ENCODE measurements at regions not wholly inside any gene's neighbourhood (a gene's known extent, or its start where the extent isn't known, plus 50 kb on each side); places are given as distances from the start of the nearest gene placed in this dataset.

DNA sequence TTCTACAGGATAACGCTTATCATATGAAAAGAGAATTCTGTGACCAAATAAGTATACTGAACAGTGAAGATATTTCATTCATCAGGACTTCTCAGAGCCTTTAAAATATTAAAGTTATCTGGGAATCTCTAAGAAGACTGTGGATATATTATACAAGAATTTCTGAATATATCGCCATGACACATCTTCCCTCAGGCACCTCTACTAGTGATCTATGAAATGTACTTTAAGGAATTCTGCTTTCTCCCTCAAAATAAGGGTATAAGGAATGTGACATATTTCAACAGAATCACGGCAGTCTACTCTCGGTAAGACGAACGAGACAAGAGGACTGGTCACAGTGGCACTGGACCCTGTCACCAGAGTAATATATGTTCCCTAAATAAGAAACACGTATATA is 504.2 kb upstream of the PHF14 start:
- no peaks in the 10 kb centered on the region for H3K9me2 ChIP-seq (ENCODE audit: insufficient read depth, low read length)
- no peak overlapping the region for H3K4me3 ChIP-seq (ENCODE audit: low read length)
- H3K4me2 ChIP-seq (ENCODE audit: low read length): no peak overlapping the region
- no peaks in the 10 kb centered on the region for H3F3A ChIP-seq (ENCODE audit: insufficient read depth, low read length, poor library complexity, severe bottlenecking)
- no peaks in the 10 kb centered on the region for H4K20me1 ChIP-seq (ENCODE audit: insufficient read depth)
- H3K27ac ChIP-seq (ENCODE audit: low read length): no peak overlapping the region
- no peaks in the 10 kb centered on the region for H3K27me3 ChIP-seq (ENCODE audit: insufficient read depth, low read depth, low read length)
- H3K36me3 ChIP-seq (ENCODE audit: insufficient read depth, low read length): no peaks in the 10 kb centered on the region
- no peak overlapping the region for H3K9ac ChIP-seq (ENCODE audit: low read length)
- no peaks in the 10 kb centered on the region for H3K79me2 ChIP-seq (replicated peaks; ENCODE audit: insufficient read depth, low read length)
- H2AFZ ChIP-seq (ENCODE audit: low read depth, low read length): no peak overlapping the region
- H3K9me3 ChIP-seq (ENCODE audit: low read length): no peaks in the 10 kb centered on the region
- TF ChIP-seq EZH2 (IDR thresholded peaks at IDR 0.05; ENCODE audit: borderline replicate concordance, insufficient read depth, low read length, poor library complexity, severe bottlenecking) (no peak), RAD21 (conservative IDR thresholded peaks at IDR 0.05) (no peak), MXI1 (conservative IDR thresholded peaks at IDR 0.05; ENCODE audit: poor library complexity, severe bottlenecking) (no peak), TAF1 (IDR thresholded peaks at IDR 0.05; ENCODE audit: low read depth) (no peak), POLR2AphosphoS5 (IDR thresholded peaks at IDR 0.05) (no peak), SMC3 (conservative IDR thresholded peaks at IDR 0.05; ENCODE audit: poor library complexity) (no peak), EP300 (conservative IDR thresholded peaks at IDR 0.05; ENCODE audit: poor library complexity, severe bottlenecking) (no peak)
- TF ChIP-seq, protein P1, sequence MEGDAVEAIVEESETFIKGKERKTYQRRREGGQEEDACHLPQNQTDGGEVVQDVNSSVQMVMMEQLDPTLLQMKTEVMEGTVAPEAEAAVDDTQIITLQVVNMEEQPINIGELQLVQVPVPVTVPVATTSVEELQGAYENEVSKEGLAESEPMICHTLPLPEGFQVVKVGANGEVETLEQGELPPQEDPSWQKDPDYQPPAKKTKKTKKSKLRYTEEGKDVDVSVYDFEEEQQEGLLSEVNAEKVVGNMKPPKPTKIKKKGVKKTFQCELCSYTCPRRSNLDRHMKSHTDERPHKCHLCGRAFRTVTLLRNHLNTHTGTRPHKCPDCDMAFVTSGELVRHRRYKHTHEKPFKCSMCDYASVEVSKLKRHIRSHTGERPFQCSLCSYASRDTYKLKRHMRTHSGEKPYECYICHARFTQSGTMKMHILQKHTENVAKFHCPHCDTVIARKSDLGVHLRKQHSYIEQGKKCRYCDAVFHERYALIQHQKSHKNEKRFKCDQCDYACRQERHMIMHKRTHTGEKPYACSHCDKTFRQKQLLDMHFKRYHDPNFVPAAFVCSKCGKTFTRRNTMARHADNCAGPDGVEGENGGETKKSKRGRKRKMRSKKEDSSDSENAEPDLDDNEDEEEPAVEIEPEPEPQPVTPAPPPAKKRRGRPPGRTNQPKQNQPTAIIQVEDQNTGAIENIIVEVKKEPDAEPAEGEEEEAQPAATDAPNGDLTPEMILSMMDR (IDR thresholded peaks at IDR 0.05; ENCODE audit: poor library complexity, severe bottlenecking): no peak
- TF ChIP-seq, protein P2, sequence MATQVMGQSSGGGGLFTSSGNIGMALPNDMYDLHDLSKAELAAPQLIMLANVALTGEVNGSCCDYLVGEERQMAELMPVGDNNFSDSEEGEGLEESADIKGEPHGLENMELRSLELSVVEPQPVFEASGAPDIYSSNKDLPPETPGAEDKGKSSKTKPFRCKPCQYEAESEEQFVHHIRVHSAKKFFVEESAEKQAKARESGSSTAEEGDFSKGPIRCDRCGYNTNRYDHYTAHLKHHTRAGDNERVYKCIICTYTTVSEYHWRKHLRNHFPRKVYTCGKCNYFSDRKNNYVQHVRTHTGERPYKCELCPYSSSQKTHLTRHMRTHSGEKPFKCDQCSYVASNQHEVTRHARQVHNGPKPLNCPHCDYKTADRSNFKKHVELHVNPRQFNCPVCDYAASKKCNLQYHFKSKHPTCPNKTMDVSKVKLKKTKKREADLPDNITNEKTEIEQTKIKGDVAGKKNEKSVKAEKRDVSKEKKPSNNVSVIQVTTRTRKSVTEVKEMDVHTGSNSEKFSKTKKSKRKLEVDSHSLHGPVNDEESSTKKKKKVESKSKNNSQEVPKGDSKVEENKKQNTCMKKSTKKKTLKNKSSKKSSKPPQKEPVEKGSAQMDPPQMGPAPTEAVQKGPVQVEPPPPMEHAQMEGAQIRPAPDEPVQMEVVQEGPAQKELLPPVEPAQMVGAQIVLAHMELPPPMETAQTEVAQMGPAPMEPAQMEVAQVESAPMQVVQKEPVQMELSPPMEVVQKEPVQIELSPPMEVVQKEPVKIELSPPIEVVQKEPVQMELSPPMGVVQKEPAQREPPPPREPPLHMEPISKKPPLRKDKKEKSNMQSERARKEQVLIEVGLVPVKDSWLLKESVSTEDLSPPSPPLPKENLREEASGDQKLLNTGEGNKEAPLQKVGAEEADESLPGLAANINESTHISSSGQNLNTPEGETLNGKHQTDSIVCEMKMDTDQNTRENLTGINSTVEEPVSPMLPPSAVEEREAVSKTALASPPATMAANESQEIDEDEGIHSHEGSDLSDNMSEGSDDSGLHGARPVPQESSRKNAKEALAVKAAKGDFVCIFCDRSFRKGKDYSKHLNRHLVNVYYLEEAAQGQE (IDR thresholded peaks at IDR 0.05; ENCODE audit: borderline replicate concordance): no peak

DNA sequence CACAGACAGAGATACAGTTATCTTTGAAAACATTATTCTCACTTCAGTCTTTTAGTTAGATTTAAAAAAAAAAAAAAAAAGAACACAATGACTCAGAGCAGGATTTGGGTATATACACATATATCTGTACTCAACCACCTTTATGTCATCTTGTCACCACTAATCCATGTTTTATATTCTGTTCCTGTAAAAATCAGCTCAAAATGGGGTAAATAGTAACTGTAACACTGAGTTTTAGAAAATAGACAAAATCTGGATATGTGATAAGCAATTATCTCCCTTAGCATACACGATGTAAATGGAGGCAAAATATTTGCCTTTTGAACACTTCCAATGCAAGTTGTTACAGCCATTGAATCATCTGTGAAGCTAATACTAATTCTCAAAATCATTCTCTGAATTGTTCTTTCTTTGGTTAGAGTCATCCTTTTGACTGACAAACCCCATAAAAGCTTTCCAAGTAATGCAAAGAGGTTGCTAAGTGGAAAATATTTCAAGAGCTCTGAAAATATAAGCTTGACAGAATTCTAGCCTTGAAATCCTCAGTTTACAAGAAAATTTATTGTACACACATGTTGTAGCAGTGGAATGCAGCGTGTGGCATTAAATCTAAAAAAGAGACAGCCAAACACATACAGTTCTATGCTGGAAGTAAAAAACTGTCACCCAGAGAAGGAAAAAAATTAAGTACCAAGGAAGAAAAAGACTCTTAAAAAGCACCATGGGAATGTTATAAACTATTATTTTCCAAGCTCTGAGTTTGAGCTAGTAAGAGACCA is 502.2 kb upstream of the PHF14 start:
- Histone ChIP-seq H3K9me3 (ENCODE audit: low read length) (no peaks in the 10 kb centered on the region), H3F3A (ENCODE audit: insufficient read depth, low read length, poor library complexity, severe bottlenecking) (no peaks in the 10 kb centered on the region), H2AFZ (ENCODE audit: low read depth, low read length) (no peak overlapping the region), H3K36me3 (ENCODE audit: insufficient read depth, low read length) (no peaks in the 10 kb centered on the region), H3K27ac (ENCODE audit: low read length) (no peak overlapping the region), H3K4me3 (ENCODE audit: low read length) (no peak overlapping the region), H4K20me1 (ENCODE audit: insufficient read depth) (no peaks in the 10 kb centered on the region), H3K9ac (ENCODE audit: low read length) (no peak overlapping the region), H3K79me2 (replicated peaks; ENCODE audit: insufficient read depth, low read length) (no peaks in the 10 kb centered on the region), H3K4me2 (ENCODE audit: low read length) (no peak overlapping the region), H3K9me2 (ENCODE audit: insufficient read depth, low read length) (no peaks in the 10 kb centered on the region), H3K27me3 (ENCODE audit: insufficient read depth, low read depth, low read length) (no peaks in the 10 kb centered on the region)
- TF ChIP-seq, protein P2 (IDR thresholded peaks at IDR 0.05; ENCODE audit: borderline replicate concordance): no peak
- TF ChIP-seq TAF1 (IDR thresholded peaks at IDR 0.05; ENCODE audit: low read depth): no peak
- TF ChIP-seq POLR2AphosphoS5 (IDR thresholded peaks at IDR 0.05): no peak
- no peak for TF ChIP-seq EZH2 (IDR thresholded peaks at IDR 0.05; ENCODE audit: borderline replicate concordance, insufficient read depth, low read length, poor library complexity, severe bottlenecking)
- TF ChIP-seq EP300 (conservative IDR thresholded peaks at IDR 0.05; ENCODE audit: poor library complexity, severe bottlenecking): no peak
- TF ChIP-seq RAD21 (conservative IDR thresholded peaks at IDR 0.05): no peak
- TF ChIP-seq SMC3 (conservative IDR thresholded peaks at IDR 0.05; ENCODE audit: poor library complexity): no peak
- TF ChIP-seq MXI1 (conservative IDR thresholded peaks at IDR 0.05; ENCODE audit: poor library complexity, severe bottlenecking): no peak
- TF ChIP-seq, protein P1 (IDR thresholded peaks at IDR 0.05; ENCODE audit: poor library complexity, severe bottlenecking): no peak

Data from neural cell (in vitro differentiated cells).